ENCODE measurements at regions not wholly inside any gene's neighbourhood (a gene's known extent, or its start where the extent isn't known, plus 50 kb on each side); places are given as distances from the start of the nearest gene placed in this dataset.

DNA sequence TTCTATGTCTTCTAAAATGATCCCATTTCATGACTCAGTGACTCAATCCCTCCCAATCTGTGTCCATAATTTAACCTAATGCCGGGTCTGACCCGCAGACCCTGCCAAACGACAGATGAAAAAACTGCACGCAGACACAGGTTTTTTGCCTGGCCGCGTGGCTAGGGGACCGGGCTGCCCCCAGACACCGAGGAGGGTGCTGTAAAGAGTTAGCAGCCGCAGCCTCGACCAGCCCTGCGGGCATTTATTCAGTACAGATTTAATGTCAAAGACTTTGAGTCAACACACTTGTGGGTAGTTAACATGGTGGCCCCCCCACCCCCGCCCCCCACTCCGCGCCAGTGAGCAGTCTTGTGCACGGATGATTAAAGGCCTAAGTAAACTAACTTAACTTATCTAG, 1324.7 kb downstream of the GATA3 start:
- Histone ChIP-seq H3K4me3 (ENCODE audit: low read depth in 1 of 3, low read length in 3 of 3) (no peak overlapping the region), H3K27ac (ENCODE audit: low read depth in 1 of 2, low read length in 2 of 2) (no peak overlapping the region), H3K27me3 (ENCODE audit: control insufficient read depth in 4 of 4, insufficient read depth in 4 of 4, low read length in 3 of 4) (no peaks in the 10 kb centered on the region), H3K4me1 (ENCODE audit: control insufficient read depth in 4 of 4, insufficient read depth in 4 of 4, low read length in 3 of 4) (no peaks in the 10 kb centered on the region), H3K9ac (ENCODE audit: low read depth in 1 of 2, low read length in 2 of 2) (no peak overlapping the region), H3K9me3 (ENCODE audit: control insufficient read depth in 4 of 4, low read length in 3 of 4) (no peaks in the 10 kb centered on the region), H3K36me3 (ENCODE audit: control insufficient read depth in 4 of 4, insufficient read depth in 3 of 4, low read depth in 1 of 4, low read length in 3 of 4) (no peaks in the 10 kb centered on the region)
- 87% methylated on average over 15 of the region's 15 CpGs for WGBS
- DNase-seq (ENCODE audit: low spot score) = no peak
- TF ChIP-seq, protein P1, sequence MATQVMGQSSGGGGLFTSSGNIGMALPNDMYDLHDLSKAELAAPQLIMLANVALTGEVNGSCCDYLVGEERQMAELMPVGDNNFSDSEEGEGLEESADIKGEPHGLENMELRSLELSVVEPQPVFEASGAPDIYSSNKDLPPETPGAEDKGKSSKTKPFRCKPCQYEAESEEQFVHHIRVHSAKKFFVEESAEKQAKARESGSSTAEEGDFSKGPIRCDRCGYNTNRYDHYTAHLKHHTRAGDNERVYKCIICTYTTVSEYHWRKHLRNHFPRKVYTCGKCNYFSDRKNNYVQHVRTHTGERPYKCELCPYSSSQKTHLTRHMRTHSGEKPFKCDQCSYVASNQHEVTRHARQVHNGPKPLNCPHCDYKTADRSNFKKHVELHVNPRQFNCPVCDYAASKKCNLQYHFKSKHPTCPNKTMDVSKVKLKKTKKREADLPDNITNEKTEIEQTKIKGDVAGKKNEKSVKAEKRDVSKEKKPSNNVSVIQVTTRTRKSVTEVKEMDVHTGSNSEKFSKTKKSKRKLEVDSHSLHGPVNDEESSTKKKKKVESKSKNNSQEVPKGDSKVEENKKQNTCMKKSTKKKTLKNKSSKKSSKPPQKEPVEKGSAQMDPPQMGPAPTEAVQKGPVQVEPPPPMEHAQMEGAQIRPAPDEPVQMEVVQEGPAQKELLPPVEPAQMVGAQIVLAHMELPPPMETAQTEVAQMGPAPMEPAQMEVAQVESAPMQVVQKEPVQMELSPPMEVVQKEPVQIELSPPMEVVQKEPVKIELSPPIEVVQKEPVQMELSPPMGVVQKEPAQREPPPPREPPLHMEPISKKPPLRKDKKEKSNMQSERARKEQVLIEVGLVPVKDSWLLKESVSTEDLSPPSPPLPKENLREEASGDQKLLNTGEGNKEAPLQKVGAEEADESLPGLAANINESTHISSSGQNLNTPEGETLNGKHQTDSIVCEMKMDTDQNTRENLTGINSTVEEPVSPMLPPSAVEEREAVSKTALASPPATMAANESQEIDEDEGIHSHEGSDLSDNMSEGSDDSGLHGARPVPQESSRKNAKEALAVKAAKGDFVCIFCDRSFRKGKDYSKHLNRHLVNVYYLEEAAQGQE (IDR thresholded peaks at IDR 0.05) = no peak
- TF ChIP-seq HNF4A (conservative IDR thresholded peaks at IDR 0.05) (no peak), HNF4G (IDR thresholded peaks at IDR 0.05) (no peak), FOXA1 (IDR thresholded peaks at IDR 0.05) (no peak), GABPA (IDR thresholded peaks at IDR 0.05 in 1 of 2, conservative IDR thresholded peaks at IDR 0.05 in 1 of 2) (no peak), RAD21 (IDR thresholded peaks at IDR 0.05) (no peak), FOXA2 (IDR thresholded peaks at IDR 0.05) (no peak), NR2F2 (IDR thresholded peaks at IDR 0.05) (no peak)
- TF ChIP-seq, protein P2, sequence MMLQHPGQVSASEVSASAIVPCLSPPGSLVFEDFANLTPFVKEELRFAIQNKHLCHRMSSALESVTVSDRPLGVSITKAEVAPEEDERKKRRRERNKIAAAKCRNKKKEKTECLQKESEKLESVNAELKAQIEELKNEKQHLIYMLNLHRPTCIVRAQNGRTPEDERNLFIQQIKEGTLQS (IDR thresholded peaks at IDR 0.05) = no peak
- TF ChIP-seq, protein P3, sequence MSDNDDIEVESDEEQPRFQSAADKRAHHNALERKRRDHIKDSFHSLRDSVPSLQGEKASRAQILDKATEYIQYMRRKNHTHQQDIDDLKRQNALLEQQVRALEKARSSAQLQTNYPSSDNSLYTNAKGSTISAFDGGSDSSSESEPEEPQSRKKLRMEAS (IDR thresholded peaks at IDR 0.05) = no peak
- TF ChIP-seq, protein P4, sequence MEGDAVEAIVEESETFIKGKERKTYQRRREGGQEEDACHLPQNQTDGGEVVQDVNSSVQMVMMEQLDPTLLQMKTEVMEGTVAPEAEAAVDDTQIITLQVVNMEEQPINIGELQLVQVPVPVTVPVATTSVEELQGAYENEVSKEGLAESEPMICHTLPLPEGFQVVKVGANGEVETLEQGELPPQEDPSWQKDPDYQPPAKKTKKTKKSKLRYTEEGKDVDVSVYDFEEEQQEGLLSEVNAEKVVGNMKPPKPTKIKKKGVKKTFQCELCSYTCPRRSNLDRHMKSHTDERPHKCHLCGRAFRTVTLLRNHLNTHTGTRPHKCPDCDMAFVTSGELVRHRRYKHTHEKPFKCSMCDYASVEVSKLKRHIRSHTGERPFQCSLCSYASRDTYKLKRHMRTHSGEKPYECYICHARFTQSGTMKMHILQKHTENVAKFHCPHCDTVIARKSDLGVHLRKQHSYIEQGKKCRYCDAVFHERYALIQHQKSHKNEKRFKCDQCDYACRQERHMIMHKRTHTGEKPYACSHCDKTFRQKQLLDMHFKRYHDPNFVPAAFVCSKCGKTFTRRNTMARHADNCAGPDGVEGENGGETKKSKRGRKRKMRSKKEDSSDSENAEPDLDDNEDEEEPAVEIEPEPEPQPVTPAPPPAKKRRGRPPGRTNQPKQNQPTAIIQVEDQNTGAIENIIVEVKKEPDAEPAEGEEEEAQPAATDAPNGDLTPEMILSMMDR (IDR thresholded peaks at IDR 0.05; ENCODE audit: low read depth, low read length, missing input control) = no peak

DNA sequence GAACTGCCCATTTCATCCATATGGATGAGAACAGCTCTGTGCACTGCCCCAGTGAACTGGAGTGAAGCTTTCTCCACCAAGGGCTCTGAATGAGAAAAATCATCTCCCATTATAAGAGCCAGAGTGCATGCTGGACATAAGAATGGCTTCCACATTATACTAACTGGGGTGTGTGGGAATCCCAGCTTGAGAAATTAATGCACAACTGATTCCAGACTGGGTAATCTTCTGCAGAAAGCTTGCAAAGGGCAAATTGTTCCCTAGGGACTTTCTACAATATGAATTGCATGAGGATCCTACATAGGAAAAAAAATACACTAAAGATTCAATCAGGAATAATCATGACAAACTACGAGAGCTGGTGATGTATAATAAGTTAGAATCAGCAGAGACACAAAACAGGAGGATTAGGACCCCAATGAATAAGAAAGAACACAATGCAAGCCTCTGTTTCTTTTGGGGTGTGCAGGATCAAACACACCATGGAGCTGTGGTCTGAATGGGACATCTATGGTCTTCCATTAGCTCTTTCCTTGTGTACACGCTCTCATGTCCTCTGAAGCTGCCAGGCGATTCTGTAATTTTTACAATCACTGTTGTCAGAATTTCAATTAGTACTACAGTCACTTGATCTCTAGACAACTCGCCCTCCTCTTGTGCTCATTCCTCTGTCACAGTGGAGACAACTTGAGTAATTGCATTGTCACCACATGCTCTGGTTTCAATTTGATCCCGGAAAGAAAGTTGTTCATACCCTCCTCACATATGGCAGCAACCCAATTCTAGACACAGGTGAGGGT, 1327.4 kb downstream of the GATA3 start:
- Histone ChIP-seq H3K4me3 (ENCODE audit: low read depth in 1 of 3, low read length in 3 of 3) (no peak overlapping the region), H3K4me1 (ENCODE audit: control insufficient read depth in 4 of 4, insufficient read depth in 4 of 4, low read length in 3 of 4) (no peaks in the 10 kb centered on the region), H3K27me3 (ENCODE audit: control insufficient read depth in 4 of 4, insufficient read depth in 4 of 4, low read length in 3 of 4) (no peaks in the 10 kb centered on the region), H3K9ac (ENCODE audit: low read depth in 1 of 2, low read length in 2 of 2) (no peak overlapping the region), H3K9me3 (ENCODE audit: control insufficient read depth in 4 of 4, low read length in 3 of 4) (no peaks in the 10 kb centered on the region), H3K27ac (ENCODE audit: low read depth in 1 of 2, low read length in 2 of 2) (no peak overlapping the region), H3K36me3 (ENCODE audit: control insufficient read depth in 4 of 4, insufficient read depth in 3 of 4, low read depth in 1 of 4, low read length in 3 of 4) (no peaks in the 10 kb centered on the region)
- WGBS = 67% methylated on average over 5 of the region's 5 CpGs
- no peak for DNase-seq (ENCODE audit: low spot score)
- TF ChIP-seq TAF1 (conservative IDR thresholded peaks at IDR 0.05) (no peak), YY1 (IDR thresholded peaks at IDR 0.05) (no peak), RAD21 (IDR thresholded peaks at IDR 0.05) (no peak), HNF4A (conservative IDR thresholded peaks at IDR 0.05) (no peak), JUND (IDR thresholded peaks at IDR 0.05) (no peak), FOXA1 (IDR thresholded peaks at IDR 0.05) (no peak), SP1 (IDR thresholded peaks at IDR 0.05) (no peak), NR2F2 (IDR thresholded peaks at IDR 0.05) (no peak), EGR1 (IDR thresholded peaks at IDR 0.05; ENCODE audit: low read depth in 2 of 2) (no peak), GABPA (IDR thresholded peaks at IDR 0.05 in 1 of 2, conservative IDR thresholded peaks at IDR 0.05 in 1 of 2) (no peak)
- TF ChIP-seq, protein P2 (IDR thresholded peaks at IDR 0.05) = no peak
- TF ChIP-seq, protein P4 (IDR thresholded peaks at IDR 0.05; ENCODE audit: low read depth, low read length, missing input control) = no peak
- TF ChIP-seq, protein P1 (IDR thresholded peaks at IDR 0.05) = no peak
